Mesothelial cell of epicardium (in vitro differentiated cells): ENCODE measurements at regions not wholly inside any gene's neighbourhood (a gene's known extent, or its start where the extent isn't known, plus 50 kb on each side); places are given as distances from the start of the nearest gene placed in this dataset.
"Not testable (repeated sequence)": the region's sequence is repeated elsewhere in the genome, so short reads cannot be mapped to it uniquely, and the experiment has no call there.

Experiments
- DNase-seq, 2 experiments: peaks; one replicate each; pipeline ENCODE4 v3.0.0; 2021; ENCODE audit warnings: low spot score in 2 of 2; ENCODE audit not compliant: unreplicated experiment in 2 of 2
- H3K27ac Mint-ChIP-seq: 2 replicates; pipeline ENCODE4 v1.8.0; 2021; ENCODE audit warnings: mixed read lengths
- H3K27me3 Mint-ChIP-seq: 2 replicates; pipeline ENCODE4 v1.8.0; 2021; ENCODE audit warnings: low read depth, mixed read lengths
- H3K36me3 Mint-ChIP-seq: 2 replicates; pipeline ENCODE4 v1.8.0; 2021; ENCODE audit warnings: mixed read lengths
- H3K4me1 Mint-ChIP-seq: 2 replicates; pipeline ENCODE4 v1.8.0; 2021; ENCODE audit warnings: mixed read lengths
- H3K4me3 Mint-ChIP-seq: 2 replicates; pipeline ENCODE4 v1.8.0; 2021; ENCODE audit warnings: mild to moderate bottlenecking, moderate library complexity, mixed read lengths
- H3K9me3 Mint-ChIP-seq: 2 replicates; pipeline ENCODE4 v1.8.0; 2021; ENCODE audit warnings: mixed read lengths

GRCh38 chr18:14606546-14606945, 63.1 kb upstream of the POTEC start:
- H3K9me3 Mint-ChIP-seq, result peaks cover 50% of the 10 kb centered on the region
- H3K4me3 Mint-ChIP-seq, H3K27me3 Mint-ChIP-seq, DNase-seq, H3K36me3 Mint-ChIP-seq, H3K27ac Mint-ChIP-seq, H3K4me1 Mint-ChIP-seq: not testable (repeated sequence)

GRCh38 chr18:14607360-14607759, 64.0 kb upstream of the POTEC start:
- DNase-seq, H3K4me1 Mint-ChIP-seq, H3K27ac Mint-ChIP-seq, H3K36me3 Mint-ChIP-seq, H3K4me3 Mint-ChIP-seq, H3K27me3 Mint-ChIP-seq: not testable (repeated sequence)
- peaks cover 47% of the 10 kb centered on the region for H3K9me3 Mint-ChIP-seq

DNA sequence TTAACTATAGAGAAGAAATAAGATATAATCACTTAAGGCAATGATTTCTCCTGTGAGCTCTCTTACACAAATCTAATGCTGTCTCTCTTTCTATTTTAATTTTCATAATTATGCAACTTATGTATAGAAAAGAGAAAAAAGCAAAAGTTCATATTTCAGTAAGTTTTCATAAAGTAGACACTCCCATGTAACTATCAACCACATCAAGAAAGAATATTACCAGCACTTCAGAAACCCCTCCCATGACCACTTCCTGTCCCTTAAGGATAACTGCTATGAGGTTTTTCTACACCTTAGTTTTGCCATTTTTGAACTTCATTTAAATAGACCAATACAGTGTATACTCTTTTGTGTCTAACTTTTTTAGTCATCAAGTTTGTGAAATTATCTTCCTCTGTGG, 69.0 kb upstream of the POTEC start:
- not testable (repeated sequence) for DNase-seq, H3K4me1 Mint-ChIP-seq, H3K36me3 Mint-ChIP-seq, H3K27ac Mint-ChIP-seq, H3K27me3 Mint-ChIP-seq, H3K4me3 Mint-ChIP-seq
- peaks cover 29% of the 10 kb centered on the region for H3K9me3 Mint-ChIP-seq

DNA sequence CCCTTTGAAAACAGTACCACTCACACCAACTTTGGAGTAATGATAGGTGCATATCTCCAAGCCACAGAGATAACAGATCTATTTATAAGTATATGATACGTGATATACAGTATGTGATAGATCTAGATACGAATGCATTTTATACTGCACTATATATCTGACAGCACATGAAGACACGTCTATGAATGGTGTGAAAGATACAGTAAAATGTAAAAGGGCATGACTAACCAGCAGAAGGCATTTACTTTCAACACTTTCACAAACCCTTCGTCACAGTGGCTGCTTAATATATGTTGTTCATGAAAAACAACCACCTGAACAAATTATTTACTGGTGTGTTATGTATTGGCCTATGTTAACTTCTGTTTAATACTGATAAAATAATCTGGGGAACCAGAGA, 71.1 kb upstream of the POTEC start:
- DNase-seq, H3K36me3 Mint-ChIP-seq, H3K4me3 Mint-ChIP-seq, H3K27me3 Mint-ChIP-seq, H3K27ac Mint-ChIP-seq, H3K4me1 Mint-ChIP-seq: not testable (repeated sequence)
- peaks cover 35% of the 10 kb centered on the region for H3K9me3 Mint-ChIP-seq

- not testable (repeated sequence) for H3K4me3 Mint-ChIP-seq, H3K36me3 Mint-ChIP-seq, DNase-seq, H3K4me1 Mint-ChIP-seq, H3K27ac Mint-ChIP-seq, H3K27me3 Mint-ChIP-seq
- peaks cover 14% of the 10 kb centered on the region for H3K9me3 Mint-ChIP-seq
These were observed 83.9 kb upstream of the POTEC start for GRCh38 chr18:14627336-14627735.

GRCh38 chr18:14628323-14628978, 85.1 kb upstream of the POTEC start:
- H3K27me3 Mint-ChIP-seq, H3K27ac Mint-ChIP-seq, H3K4me1 Mint-ChIP-seq, H3K4me3 Mint-ChIP-seq, DNase-seq, H3K36me3 Mint-ChIP-seq: not testable (repeated sequence)
- peaks cover 14% of the 10 kb centered on the region for H3K9me3 Mint-ChIP-seq

DNA sequence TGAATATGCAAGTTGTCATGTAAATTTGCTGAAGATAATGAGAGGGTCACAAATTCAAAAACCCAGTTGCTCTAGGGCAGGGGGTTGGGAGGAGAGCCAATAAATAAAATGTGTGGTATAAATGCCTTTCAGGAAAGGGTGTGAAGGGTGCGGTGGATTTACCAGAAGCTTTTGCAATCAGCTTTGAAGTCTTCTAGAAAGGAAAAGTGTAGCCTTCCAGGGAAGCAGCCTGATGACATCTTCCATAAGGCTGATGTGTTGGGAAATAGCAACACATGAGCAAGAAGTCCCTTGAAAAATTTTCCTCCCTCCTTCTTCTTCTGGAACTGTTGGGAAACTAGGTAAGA, 85.6 kb upstream of the POTEC start:
- peaks cover 14% of the 10 kb centered on the region for H3K9me3 Mint-ChIP-seq
- not testable (repeated sequence) for H3K4me1 Mint-ChIP-seq, H3K4me3 Mint-ChIP-seq, H3K27me3 Mint-ChIP-seq, H3K27ac Mint-ChIP-seq, H3K36me3 Mint-ChIP-seq, DNase-seq

DNA sequence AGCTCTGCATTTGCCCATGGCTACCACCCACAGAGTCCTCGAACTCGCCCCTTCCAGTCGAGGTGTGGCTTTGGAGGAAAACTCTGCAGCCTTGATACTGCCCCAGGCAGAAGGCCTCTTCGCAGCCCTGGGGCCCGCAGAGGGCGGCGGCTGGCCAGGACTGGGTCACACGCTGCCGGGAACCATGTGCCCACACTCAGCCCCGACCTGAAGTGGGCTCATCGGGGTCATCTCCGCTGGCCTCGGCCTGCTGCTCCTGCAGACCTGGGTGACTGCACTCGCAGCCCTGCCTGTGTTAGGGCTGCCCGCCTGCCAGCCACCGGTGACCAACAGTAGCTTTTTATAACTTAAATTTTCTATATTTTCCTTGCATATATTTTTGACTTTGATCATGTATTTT, 89.6 kb upstream of the POTEC start:
- H3K4me3 Mint-ChIP-seq, H3K27ac Mint-ChIP-seq: not testable (repeated sequence)

DNA sequence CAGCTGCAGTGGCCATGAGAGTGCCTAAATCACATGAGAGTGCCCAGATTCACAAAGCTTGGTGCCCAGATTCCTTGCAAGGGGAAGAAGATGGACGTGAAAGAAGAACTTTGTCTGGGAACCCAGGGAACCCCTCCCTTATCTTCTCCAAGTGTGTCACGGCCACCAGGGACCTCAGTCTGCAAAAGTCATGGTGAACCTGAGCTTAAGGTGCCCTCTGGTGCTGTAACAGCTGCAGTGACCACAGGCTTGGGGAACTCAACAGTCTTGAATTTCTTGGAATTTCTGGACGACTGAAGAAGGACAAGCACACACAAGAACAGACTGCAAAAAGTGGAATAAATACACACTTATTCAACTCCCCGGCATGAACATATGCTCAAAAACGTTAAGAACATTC, 94.6 kb upstream of the POTEC start:
- DNase-seq, H3K27ac Mint-ChIP-seq, H3K4me3 Mint-ChIP-seq, H3K36me3 Mint-ChIP-seq, H3K27me3 Mint-ChIP-seq, H3K4me1 Mint-ChIP-seq: not testable (repeated sequence)
- H3K9me3 Mint-ChIP-seq, result peaks cover 15% of the 10 kb centered on the region

More for the DNA sequence above, 89.6 kb upstream of the POTEC start:
- H3K4me1 Mint-ChIP-seq, DNase-seq, H3K36me3 Mint-ChIP-seq, H3K27me3 Mint-ChIP-seq, H3K9me3 Mint-ChIP-seq: not testable (repeated sequence)

DNA sequence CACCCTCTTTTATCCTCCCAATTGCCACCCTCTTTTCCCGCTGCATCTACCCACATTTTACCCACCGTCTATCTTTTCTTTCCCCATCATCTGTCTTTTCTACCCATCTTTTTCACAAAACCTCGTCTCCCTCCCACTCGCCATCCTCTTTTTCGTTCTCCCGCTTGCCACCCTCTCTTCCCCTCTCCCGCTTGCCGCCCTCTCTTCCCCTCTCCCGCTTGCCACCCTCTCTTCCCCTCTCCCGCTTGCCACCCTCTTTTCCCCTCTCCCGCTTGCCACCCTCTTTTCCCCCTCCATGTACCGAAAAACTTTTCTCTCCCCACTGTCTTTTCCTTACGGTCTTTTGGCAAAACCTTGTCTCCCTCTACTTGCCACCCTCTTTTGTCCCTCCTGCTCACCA, 97.7 kb upstream of the POTEC start:
- not testable (repeated sequence) for H3K36me3 Mint-ChIP-seq, H3K4me3 Mint-ChIP-seq, DNase-seq, H3K27ac Mint-ChIP-seq, H3K4me1 Mint-ChIP-seq, H3K27me3 Mint-ChIP-seq
- H3K9me3 Mint-ChIP-seq, result peaks cover 33% of the 10 kb centered on the region

DNA sequence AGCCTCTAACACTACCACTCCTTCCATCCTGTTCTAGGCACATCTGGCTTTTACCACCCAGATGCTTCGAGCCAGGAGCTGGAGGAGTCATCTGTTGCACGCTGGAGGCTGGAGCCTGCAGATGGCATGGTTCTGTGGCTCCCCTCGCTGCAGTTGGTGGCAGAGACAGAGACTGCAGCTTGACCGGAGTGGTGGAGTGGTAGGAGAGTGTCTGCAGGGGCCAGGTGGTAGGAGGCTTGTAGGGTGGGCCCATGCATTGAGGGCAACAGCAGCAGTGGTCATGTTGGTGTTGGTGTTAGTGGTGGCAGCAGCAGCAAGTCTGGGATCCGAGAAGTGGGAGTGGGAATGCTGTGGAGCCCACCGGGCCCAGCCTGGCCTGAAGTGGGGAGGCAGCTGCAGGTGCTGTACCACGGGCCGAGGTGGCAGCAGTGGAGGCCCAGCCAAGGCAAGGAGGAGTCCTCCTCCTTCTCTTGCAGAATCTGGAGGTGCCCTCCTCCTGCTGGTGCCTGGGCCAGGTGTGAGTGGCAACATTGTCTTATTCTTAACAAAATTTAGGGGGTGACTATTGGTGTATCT, 100.4 kb upstream of the POTEC start:
- H3K4me1 Mint-ChIP-seq, H3K27me3 Mint-ChIP-seq, DNase-seq, H3K4me3 Mint-ChIP-seq, H3K36me3 Mint-ChIP-seq, H3K27ac Mint-ChIP-seq: not testable (repeated sequence)
- peaks cover 34% of the 10 kb centered on the region for H3K9me3 Mint-ChIP-seq

GRCh38 chr18:14693051-14693450, 54.9 kb upstream of the ANKRD30B start:
- not testable (repeated sequence) for H3K4me3 Mint-ChIP-seq, H3K36me3 Mint-ChIP-seq, DNase-seq, H3K27ac Mint-ChIP-seq, H3K4me1 Mint-ChIP-seq, H3K27me3 Mint-ChIP-seq
- H3K9me3 Mint-ChIP-seq, result peaks cover 27% of the 10 kb centered on the region

DNA sequence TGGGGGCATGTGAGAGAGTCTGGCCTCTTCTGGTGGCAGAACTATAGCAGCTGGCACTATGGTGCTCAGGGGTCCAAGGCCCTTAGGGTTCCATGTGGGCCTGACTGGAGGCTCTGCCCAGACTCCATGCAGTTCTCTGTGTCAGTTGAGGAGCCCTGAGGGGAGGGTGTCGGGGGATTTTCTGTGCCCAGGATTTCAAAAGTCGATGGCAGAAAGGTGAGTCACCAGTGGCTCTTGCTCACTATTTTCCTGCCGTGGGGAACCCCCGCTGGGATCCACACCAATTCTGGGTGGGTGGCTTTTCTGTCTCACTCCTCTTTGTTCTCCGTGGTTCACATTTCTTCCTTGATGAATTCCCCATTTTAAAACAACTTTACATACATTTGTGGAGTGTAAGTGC, 54.1 kb upstream of the ANKRD30B start:
- not testable (repeated sequence) for DNase-seq, H3K27me3 Mint-ChIP-seq, H3K4me1 Mint-ChIP-seq, H3K36me3 Mint-ChIP-seq, H3K4me3 Mint-ChIP-seq, H3K27ac Mint-ChIP-seq
- peaks cover 24% of the 10 kb centered on the region for H3K9me3 Mint-ChIP-seq

DNA sequence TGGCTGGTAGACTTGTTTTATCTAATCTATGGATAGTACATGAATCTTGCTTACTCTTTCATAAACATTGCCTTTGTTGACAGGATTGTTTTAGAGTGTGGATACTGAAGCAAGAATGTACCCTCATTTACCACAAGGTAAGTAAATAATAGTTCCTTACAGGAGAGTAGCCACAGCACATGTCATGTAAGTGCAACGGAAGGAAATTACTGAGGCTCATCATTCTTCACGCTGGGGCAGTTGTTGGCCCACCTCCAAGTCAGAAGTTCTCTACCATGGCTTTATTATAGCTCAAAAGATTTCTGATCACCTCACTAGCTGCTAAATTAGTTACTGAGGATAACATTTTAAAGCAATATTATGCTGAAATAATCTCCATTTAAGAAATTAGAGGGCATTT, 50.0 kb upstream of the ANKRD30B start:
- not testable (repeated sequence) for H3K4me1 Mint-ChIP-seq, H3K27ac Mint-ChIP-seq, H3K36me3 Mint-ChIP-seq, H3K4me3 Mint-ChIP-seq, H3K27me3 Mint-ChIP-seq, DNase-seq
- H3K9me3 Mint-ChIP-seq, result peaks cover 24% of the 10 kb centered on the region
